Keratinocyte (primary cell): ENCODE measurements at regions not wholly inside any gene's neighbourhood (a gene's known extent, or its start where the extent isn't known, plus 50 kb on each side); places are given as distances from the start of the nearest gene placed in this dataset.

Experiments used
- DNase-seq: peaks from one replicate; pipeline ENCODE4 v3.0.0-alpha.2; 2011; ENCODE audit warnings: low read depth, missing footprints, low spot score
- FAIRE-seq: peaks from 2 replicates; lab custom pipeline; 2011; peaks lifted over from hg19 to GRCh38; lab: Jason Lieb, UNC
- H2AFZ ChIP-seq: 2 replicates; pipeline ENCODE4 v1.6.0; 2012; ENCODE audit warnings: low read length, control low read depth, inconsistent platforms; ENCODE audit not compliant: control insufficient read depth
- H3K27ac ChIP-seq: 2 replicates; pipeline ENCODE4 v1.5.1; 2011; ENCODE audit warnings: low read length; ENCODE audit not compliant: control insufficient read depth, insufficient read depth
- H3K27me3 ChIP-seq: 3 replicates; pipeline ENCODE4 v1.6.0; 2011; ENCODE audit warnings: low read length; ENCODE audit not compliant: control insufficient read depth, insufficient read depth; ENCODE audit errors: extremely low read depth
- H3K36me3 ChIP-seq, 2 experiments: 2 replicates in 1 of 2; 3 replicates in 1 of 2; pipeline ENCODE4 v1.5.1; 2011; ENCODE audit warnings: low read length in 2 of 2, mild to moderate bottlenecking in 1 of 2; ENCODE audit not compliant: control insufficient read depth in 2 of 2, insufficient read depth in 2 of 2; ENCODE audit errors: extremely low read depth in 1 of 2
- H3K4me1 ChIP-seq: 3 replicates; pipeline ENCODE4 v1.5.1; 2011; ENCODE audit warnings: low read length; ENCODE audit not compliant: control insufficient read depth, insufficient read depth; ENCODE audit errors: extremely low read depth
- H3K4me2 ChIP-seq: 3 replicates; pipeline ENCODE4 v1.6.0; 2011; ENCODE audit warnings: low read depth, low read length; ENCODE audit not compliant: control insufficient read depth, insufficient read depth; ENCODE audit errors: extremely low read depth
- H3K4me3 ChIP-seq, 3 experiments: fragments of 200-600 bp in 1 of 3; sonication (generic) in 1 of 3; 2 replicates in 2 of 3; 3 replicates in 1 of 3; pipeline ENCODE4 v1.5.1; 2011 to 2016; ENCODE audit warnings: low read length in 3 of 3, mild to moderate bottlenecking in 3 of 3, control low read depth in 2 of 3, inconsistent platforms in 1 of 3, low read depth in 1 of 3, mixed read lengths in 1 of 3, mixed run types in 1 of 3, moderate library complexity in 1 of 3; ENCODE audit not compliant: control insufficient read depth in 2 of 3, insufficient read depth in 2 of 3; ENCODE audit errors: extremely low read depth in 1 of 3
- H3K79me2 ChIP-seq: 2 replicates; pipeline ENCODE4 v1.6.0; 2012; ENCODE audit warnings: low read length; ENCODE audit not compliant: control insufficient read depth, insufficient read depth
- H3K9ac ChIP-seq: 3 replicates; pipeline ENCODE4 v1.6.0; 2011; ENCODE audit warnings: low read length; ENCODE audit not compliant: control insufficient read depth, insufficient read depth; ENCODE audit errors: extremely low read depth
- H3K9me1 ChIP-seq: 3 replicates; pipeline ENCODE4 v1.6.0; 2011; ENCODE audit warnings: low read length; ENCODE audit not compliant: control insufficient read depth, insufficient read depth; ENCODE audit errors: extremely low read depth
- H3K9me3 ChIP-seq: 2 replicates; pipeline ENCODE4 v1.5.1; 2012; ENCODE audit warnings: low read depth, low read length; ENCODE audit not compliant: control insufficient read depth
- H4K20me1 ChIP-seq: 3 replicates; pipeline ENCODE4 v1.6.0; 2011; ENCODE audit warnings: low read length; ENCODE audit not compliant: control insufficient read depth, insufficient read depth; ENCODE audit errors: extremely low read depth
- CTCF ChIP-seq, 3 experiments: IDR thresholded peaks in 1 of 3; conservative IDR thresholded peaks in 1 of 3; optimal IDR thresholded peaks in 1 of 3; 2 replicates in 2 of 3; 3 replicates in 1 of 3; pipeline versions ENCODE3 to v1.5.1; 2011; ENCODE audit warnings: low read length in 3 of 3, mild to moderate bottlenecking in 3 of 3, moderate library complexity in 2 of 3, control low read depth in 1 of 3, inconsistent platforms in 1 of 3; ENCODE audit not compliant: insufficient read depth in 2 of 3; ENCODE audit errors: extremely low read depth in 1 of 3
- EZH2 ChIP-seq: IDR thresholded peaks from one replicate; pipeline ENCODE4 v1.6.1; 2012; ENCODE audit warnings: inconsistent platforms, mild to moderate bottlenecking, low read length, moderate library complexity
- dilution Hi-C: fragments of 300-500 bp; cut with MboI; formaldehyde crosslinking; loops from one replicate; pipeline ENCODE4 v1.7.0; 2020; ENCODE audit warnings: low sequenced_read_pairs; ENCODE audit not compliant: extremely low pct_ligation_motif_present

- TF ChIP-seq EZH2: no peak
- no peak for TF ChIP-seq CTCF (optimal IDR thresholded peaks at IDR 0.05 in 1 of 3, IDR thresholded peaks at IDR 0.05 in 1 of 3, conservative IDR thresholded peaks at IDR 0.05 in 1 of 3; ENCODE audit: extremely low read depth in 1 of 3, insufficient read depth in 2 of 3, low read length in 3 of 3)
- no peaks in the 10 kb centered on the region for H3K27me3 ChIP-seq
- no peak for DNase-seq
- H3K4me1 ChIP-seq: no peaks in the 10 kb centered on the region
- no peaks in the 10 kb centered on the region for H3K9me3 ChIP-seq
- no peaks in the 10 kb centered on the region for H3K79me2 ChIP-seq
- dilution Hi-C loops: no loop called here
- no peak for FAIRE-seq
- no peaks in the 10 kb centered on the region for H4K20me1 ChIP-seq
- no peak overlapping the region for H3K4me3 ChIP-seq
- no peak overlapping the region for H3K9ac ChIP-seq
- H3K36me3 ChIP-seq: no peaks in the 10 kb centered on the region
- no peak overlapping the region for H3K4me2 ChIP-seq
- no peak overlapping the region for H2AFZ ChIP-seq
- H3K27ac ChIP-seq: no peak overlapping the region
- no peaks in the 10 kb centered on the region for H3K9me1 ChIP-seq
Observed at GRCh38 chr2:147310335-147311057, 534.3 kb upstream of the ACVR2A start.

GRCh38 chr2:147297820-147298219 is 547.0 kb upstream of the ACVR2A start:
- no peak for TF ChIP-seq EZH2
- no peak for TF ChIP-seq CTCF (optimal IDR thresholded peaks at IDR 0.05 in 1 of 3, IDR thresholded peaks at IDR 0.05 in 1 of 3, conservative IDR thresholded peaks at IDR 0.05 in 1 of 3; ENCODE audit: extremely low read depth in 1 of 3, insufficient read depth in 2 of 3, low read length in 3 of 3)
- H2AFZ ChIP-seq: no peak overlapping the region

More at GRCh38 chr2:147297820-147298219, 547.0 kb upstream of the ACVR2A start:
- no peak overlapping the region for H3K4me3 ChIP-seq
- no peak overlapping the region for H3K27ac ChIP-seq
- no peak for FAIRE-seq
- H3K9ac ChIP-seq: no peak overlapping the region
- no peak overlapping the region for H3K4me2 ChIP-seq
- peaks cover 9% of the 10 kb centered on the region for H3K4me1 ChIP-seq
- no peak for DNase-seq
- H3K79me2 ChIP-seq: no peaks in the 10 kb centered on the region
- no peaks in the 10 kb centered on the region for H4K20me1 ChIP-seq
- dilution Hi-C loops: no loop called here
- no peaks in the 10 kb centered on the region for H3K9me3 ChIP-seq
- H3K9me1 ChIP-seq: no peaks in the 10 kb centered on the region
- no peaks in the 10 kb centered on the region for H3K36me3 ChIP-seq
- H3K27me3 ChIP-seq: no peaks in the 10 kb centered on the region
